SW480 (cell line): ENCODE measurements at regions not wholly inside any gene's neighbourhood (a gene's known extent, or its start where the extent isn't known, plus 50 kb on each side); places are given as distances from the start of the nearest gene placed in this dataset.

Experiments
- DNase-seq: peaks from one replicate; pipeline ENCODE4 v3.0.0-alpha.2; 2016; ENCODE audit warnings: low spot score

GRCh38 chr10:2858452-2858851 lies 208.9 kb upstream of the PFKP start:
- DNase-seq: no peak

DNA sequence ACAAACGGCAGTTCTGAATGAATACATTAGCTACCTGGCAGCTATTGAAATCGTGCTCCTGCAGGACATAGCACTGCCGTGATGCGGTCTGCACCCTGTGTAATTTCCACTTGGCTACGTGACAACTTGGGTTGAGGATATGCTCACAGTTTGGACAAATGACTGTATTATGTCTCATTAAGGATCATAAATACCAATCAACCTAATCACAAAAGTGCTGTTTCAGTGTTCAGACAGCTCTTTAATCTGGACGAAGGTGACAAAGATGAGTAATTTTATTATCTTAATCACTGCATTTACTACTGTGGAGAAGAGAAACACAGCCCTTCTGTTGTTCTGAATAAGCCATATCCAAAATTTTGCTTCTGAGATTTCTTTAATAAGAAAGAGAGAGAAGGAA lies 210.8 kb upstream of the PFKP start:
- no peak for DNase-seq

GRCh38 chr10:2852574-2853323 lies 214.6 kb upstream of the PFKP start:
- DNase-seq: no peak

- no peak for DNase-seq
Measured at GRCh38 chr10:2851566-2851965, 215.8 kb upstream of the PFKP start.

- DNase-seq: no peak
Measured at GRCh38 chr10:2850202-2850601, 217.1 kb upstream of the PFKP start.

DNA sequence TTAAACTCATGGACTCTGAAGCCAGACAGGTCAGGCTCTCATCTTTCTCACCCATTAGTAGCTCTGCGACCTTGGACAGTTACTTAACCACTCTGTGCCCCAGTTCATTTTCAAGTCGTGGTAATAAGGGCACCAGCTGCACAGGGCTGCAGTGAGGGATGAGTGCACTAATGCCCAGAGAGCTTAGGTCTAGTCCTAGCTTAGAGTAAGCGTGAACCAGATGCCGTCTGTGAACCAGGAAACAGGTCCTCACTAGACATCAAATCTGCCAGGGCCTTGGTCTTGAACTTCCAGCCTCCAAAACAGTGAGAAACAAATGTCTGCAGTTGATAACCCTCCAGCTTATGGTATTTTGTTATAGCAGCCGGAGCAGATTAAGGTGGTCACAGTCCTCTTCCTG lies 222.4 kb upstream of the PFKP start:
- no peak for DNase-seq

DNA sequence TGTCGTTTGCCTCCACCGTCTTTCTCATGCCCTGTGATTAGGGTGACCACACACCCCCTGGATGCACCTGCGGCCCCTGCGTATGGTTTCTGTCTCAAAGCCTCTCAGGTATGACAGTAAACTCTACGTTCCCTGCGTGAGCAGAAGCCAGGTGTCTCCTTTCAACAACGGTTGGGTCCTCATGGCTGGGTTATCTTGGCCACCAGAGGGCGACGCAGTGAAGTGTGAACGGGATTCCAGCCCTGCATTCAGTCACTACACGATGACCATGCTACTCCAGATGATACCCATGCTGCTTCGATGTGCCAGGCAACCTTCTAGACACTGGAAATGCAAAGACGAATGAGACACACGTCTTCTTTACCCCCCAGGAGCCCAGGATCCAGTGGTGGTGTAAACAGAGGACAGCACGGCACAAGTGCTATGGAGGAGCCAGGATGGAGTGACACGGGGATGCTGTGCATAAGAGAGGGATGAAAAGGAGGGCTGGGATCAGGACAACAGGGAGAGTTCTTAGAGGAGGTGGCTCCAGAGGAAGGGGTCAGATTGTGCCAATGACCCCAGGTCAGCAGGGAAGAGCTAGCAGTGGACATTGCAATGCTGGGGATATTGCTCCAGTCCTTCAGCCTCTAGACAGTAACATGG lies 228.1 kb upstream of the PFKP start:
- DNase-seq: peak; percentile 1

DNA sequence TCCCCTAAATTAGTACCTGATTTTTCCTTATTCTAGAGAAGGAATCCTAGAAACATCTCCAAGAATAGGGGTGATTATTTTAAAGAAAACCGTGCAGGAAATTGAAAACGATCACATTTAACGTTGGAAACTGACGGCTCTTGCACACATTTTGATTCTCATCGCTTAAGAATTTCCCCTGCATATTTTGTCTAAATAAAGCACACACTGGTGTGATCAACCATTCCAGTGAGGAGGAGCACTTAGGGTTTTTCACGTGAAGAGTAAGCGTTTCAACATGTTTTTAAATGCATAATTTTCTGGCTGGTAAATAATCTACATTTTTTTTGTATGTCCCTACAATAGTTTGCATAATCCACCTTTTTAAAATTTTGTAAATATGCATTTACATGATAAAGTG lies 229.7 kb upstream of the PFKP start:
- DNase-seq: no peak

GRCh38 chr10:2836921-2837662 lies 230.3 kb upstream of the PFKP start:
- DNase-seq: no peak

- DNase-seq: no peak
Measured at GRCh38 chr10:2834214-2834613, 233.1 kb upstream of the PFKP start.

DNA sequence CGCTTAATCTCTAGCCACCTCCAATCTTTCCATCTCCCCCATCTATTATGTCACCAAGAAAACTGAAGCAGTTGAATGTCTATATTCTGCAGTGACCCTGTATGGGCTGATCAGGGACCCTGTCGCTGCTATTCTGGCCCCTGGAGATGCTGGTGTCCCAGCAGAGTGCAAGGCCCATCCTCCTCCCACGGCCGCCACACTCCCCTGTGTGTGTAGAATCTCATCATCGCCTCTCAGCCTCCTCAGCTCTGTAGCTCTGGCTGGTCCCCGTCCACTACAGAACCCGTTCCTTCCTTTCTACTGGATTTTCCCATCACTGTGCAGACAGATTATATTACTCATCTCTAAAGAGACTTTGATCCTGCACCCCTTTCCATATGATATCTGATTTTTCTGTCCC lies 235.8 kb upstream of the PFKP start:
- no peak for DNase-seq

DNA sequence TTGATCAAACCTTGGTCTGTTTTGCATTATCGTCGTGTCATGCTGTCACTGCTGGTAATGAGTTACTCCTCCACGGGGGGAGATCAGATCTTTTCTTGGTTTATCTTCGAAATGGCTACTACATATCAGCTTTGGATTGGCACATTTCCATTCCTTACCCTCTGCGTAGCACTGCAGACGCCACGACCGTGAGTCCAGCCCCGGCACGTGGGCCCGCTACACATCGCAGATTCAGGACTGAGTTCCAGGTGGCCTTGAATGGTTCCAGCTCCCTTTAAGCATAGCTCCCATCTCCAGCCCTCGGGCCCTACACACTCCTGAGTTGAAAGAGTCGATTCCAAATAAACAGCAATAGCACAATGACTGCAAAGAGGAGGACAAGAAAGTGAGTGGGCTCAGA lies 238.6 kb upstream of the PFKP start:
- no peak for DNase-seq

DNA sequence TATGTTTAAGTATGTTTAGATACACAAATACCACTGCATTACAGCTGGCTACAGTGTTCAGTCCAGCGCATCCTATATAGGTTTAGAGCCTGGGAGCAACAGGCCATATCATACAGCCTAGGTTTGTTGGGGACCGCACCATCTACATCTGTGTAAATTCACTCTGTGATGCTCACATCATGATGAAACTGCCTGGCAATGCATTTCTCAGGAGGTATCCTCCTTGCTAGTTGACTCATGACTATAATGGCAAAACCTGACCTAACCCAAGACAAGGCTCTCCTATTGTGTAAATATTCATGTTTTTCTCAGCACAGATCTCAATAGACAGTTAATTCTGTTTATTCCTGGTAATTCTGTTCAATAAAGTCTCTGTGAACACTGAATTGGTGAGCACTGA lies 240.7 kb upstream of the PFKP start:
- no peak for DNase-seq

- DNase-seq: no peak
Measured at GRCh38 chr10:2825841-2826240, 241.5 kb upstream of the PFKP start.

DNA sequence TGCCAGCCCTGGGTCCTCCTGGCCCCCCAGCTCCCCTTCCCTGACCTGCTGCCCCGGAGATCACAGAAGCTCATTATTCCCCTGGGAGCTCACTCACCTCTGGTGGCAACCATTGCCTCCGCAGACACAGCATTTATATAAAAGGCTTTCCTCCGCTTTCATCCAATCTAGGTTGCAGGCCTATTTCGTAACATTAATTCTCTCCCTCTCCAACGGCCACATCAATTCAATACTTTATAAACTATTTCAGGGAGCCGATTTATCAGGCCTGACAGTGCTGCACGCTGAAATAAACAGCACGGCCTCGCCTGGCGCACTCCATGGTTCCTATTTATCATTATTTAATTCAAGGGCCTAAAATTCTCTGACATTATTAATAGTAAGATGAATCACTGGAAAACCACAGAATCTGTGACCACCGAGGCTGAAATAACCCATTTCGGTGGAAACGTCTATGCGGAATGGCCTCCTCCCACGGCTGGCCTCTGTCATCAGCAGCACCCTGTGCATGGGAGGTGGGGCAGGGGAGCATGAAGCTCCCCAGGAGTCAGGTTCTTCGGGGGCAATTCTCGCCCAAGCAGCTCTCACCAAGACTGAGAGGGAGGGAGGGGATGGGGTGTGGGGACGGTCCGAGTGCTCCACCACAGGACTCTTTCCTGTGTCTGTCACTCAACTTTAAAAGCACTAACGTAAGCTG lies 249.3 kb upstream of the PFKP start:
- no peak for DNase-seq

DNA sequence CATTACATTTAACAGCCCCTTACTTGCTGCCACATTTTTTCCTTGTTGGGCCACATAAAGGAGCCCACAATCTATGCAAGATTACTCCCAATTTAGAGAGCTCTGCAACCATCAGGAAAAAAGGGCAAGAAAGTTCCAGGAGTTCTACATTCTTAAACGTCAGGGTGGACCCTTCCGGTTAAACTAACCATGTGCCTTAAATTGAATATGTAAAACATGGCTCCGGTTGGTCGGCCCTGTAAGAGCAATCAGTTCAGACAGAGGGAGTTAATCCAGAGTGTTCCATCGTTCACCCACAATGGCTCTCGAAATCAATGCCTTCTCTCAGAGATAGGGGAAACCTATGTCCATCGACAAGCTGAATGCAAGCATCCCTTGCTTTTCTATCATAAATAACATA lies 253.7 kb upstream of the PFKP start:
- no peak for DNase-seq

DNA sequence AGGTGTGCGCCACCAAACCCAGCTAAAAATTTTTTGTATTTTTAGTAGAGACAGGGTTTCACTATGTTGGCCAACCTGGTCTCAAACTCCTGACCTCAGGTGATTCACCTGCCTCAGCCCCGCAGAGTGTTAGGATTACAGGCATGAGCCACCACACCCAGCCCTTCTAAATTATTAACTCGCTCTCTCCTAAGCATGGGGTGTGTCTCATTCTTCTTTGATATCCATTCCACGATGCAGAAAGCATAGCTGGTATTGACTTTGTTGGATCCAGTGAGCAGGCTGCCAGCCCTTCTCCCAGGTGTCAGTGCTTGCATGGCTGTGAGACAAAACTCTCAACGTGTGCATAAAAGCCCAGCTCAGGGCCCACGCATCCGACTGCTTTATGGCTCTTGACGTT lies 254.1 kb upstream of the PFKP start:
- DNase-seq: peak; percentile 0

DNA sequence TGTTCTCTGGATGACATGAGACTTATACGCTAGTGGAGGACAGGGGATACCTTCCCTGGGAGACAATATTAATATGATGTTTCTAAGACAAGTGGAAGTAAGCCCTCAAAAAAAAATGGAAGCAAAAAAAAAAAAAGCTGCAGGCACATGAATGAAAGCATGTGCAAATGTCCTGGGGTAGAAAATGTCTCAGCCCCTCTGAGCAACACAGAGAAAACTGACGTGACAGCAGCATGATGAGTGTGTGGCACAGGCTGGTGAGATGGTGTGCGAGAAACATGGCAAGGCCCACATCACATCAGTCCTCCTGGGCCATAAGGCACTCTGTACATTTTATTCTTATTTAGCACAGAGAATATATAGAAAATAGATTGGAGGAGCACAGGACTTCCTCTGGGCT lies 254.7 kb upstream of the PFKP start:
- DNase-seq: no peak

GRCh38 chr10:2800178-2800577 lies 267.2 kb upstream of the PFKP start:
- DNase-seq: no peak

- DNase-seq: no peak
Measured at GRCh38 chr10:2798336-2799022, 268.9 kb upstream of the PFKP start.

DNA sequence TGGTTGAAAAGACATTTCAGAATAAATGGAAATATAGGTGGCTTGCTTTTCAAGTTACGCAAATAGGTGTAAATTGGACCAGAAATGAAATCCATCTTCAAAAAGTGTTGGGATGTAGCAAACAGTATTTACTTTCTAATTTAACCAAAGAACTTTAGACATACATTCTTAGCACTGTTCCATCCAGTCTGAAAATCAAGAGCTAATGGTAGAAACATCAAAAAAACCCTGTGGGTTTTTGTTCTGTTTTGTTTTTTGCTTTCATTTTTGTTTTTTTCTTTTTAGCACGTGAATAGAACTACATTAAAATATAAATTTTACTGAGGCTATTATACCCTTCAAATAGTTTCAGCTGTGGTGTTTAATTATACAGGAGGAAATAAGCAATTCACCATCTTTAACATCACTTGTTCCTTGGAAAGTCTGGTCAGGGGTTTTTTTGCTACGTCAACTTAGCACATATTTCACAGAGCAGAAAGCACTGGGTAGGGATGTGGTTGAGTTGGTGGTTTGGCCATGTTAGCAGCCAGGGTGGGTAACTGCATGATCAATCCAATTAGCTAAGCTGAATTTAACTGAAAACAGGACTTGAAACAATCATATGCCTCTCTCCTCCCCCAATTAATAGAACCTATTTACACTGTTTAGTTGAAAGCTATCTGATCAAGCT lies 275.4 kb upstream of the PFKP start:
- no peak for DNase-seq
